Thoracic aorta (tissue), 2 donors: ENCODE measurements at regions not wholly inside any gene's neighbourhood (a gene's known extent, or its start where the extent isn't known, plus 50 kb on each side); places are given as distances from the start of the nearest gene placed in this dataset.
"Not testable (repeated sequence)": the region's sequence is repeated elsewhere in the genome, so short reads cannot be mapped to it uniquely, and the experiment has no call there.

Source experiments
- ATAC-seq: fragments of 150-250 bp; one replicate; pipeline ENCODE4 v1.8.0; 2017; ENCODE audit warnings: low read depth; ENCODE audit not compliant: insufficient number of reproducible peaks, low FRiP score
- DNase-seq: peaks from one replicate; pipeline ENCODE4 v3.0.0-alpha.2; 2020; ENCODE audit warnings: low spot score
- H3K27ac ChIP-seq, 2 donors: fragments of 200-600 bp; sonication (generic); 1 replicate in 1 of 2; 2 replicates in 1 of 2; pipeline ENCODE4 v1.5.1; 2016; ENCODE audit warnings: mild to moderate bottlenecking in 2 of 2, moderate library complexity in 2 of 2
- H3K27me3 ChIP-seq: fragments of 200-600 bp; sonication (generic); replicated peaks from 2 replicates; pipeline ENCODE4 v1.6.0; 2016; ENCODE audit warnings: mild to moderate bottlenecking; ENCODE audit not compliant: insufficient read depth
- H3K36me3 ChIP-seq: fragments of 200-600 bp; sonication (generic); one replicate; pipeline ENCODE4 v1.5.1; 2016
- H3K4me1 ChIP-seq, 2 donors: fragments of 200-600 bp; sonication (generic); 1 replicate in 1 of 2; 2 replicates in 1 of 2; pipeline versions ENCODE4 v1.5.1 to v1.6.0; 2016; ENCODE audit warnings: low read depth in 2 of 2, mild to moderate bottlenecking in 1 of 2; ENCODE audit not compliant: control insufficient read depth in 1 of 2
- H3K4me3 ChIP-seq: fragments of 200-600 bp; sonication (generic); 2 replicates; pipeline ENCODE4 v1.5.1; 2016; ENCODE audit warnings: mild to moderate bottlenecking
- H3K9me3 ChIP-seq: fragments of 200-600 bp; sonication (generic); 2 replicates; pipeline ENCODE4 v1.5.1; 2016
- TF ChIP-seq, protein P1 (sequence below): fragments of 200-600 bp; sonication (generic); IDR thresholded peaks from one replicate; pipeline ENCODE4 v1.5.1; 2019; ENCODE audit warnings: antibody characterized with exemption

DNA sequence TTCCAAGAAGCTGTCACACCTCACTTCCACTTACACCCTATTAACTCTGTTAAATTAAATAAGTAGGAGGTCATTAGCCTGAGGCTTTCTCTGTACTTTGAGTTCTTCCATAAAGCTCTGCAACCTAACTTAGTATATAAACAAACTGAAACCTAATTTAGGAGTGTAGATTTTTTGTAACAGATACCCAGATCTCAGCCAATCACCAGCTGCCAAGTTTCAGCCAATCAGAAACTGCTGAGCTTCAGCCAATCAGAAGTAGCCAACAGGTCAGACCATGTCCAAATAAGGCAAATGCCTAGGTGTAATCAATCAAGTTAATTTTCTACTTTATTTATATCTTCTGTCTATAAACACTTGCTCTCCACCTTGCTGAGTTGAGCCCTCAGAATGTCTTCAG lies 142.7 kb upstream of the SULF2 start:
- H3K9me3 ChIP-seq: no peaks in the 10 kb centered on the region
- no peak overlapping the region for H3K27ac ChIP-seq
- TF ChIP-seq, protein P1, sequence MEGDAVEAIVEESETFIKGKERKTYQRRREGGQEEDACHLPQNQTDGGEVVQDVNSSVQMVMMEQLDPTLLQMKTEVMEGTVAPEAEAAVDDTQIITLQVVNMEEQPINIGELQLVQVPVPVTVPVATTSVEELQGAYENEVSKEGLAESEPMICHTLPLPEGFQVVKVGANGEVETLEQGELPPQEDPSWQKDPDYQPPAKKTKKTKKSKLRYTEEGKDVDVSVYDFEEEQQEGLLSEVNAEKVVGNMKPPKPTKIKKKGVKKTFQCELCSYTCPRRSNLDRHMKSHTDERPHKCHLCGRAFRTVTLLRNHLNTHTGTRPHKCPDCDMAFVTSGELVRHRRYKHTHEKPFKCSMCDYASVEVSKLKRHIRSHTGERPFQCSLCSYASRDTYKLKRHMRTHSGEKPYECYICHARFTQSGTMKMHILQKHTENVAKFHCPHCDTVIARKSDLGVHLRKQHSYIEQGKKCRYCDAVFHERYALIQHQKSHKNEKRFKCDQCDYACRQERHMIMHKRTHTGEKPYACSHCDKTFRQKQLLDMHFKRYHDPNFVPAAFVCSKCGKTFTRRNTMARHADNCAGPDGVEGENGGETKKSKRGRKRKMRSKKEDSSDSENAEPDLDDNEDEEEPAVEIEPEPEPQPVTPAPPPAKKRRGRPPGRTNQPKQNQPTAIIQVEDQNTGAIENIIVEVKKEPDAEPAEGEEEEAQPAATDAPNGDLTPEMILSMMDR: no peak
- no peak overlapping the region for H3K4me3 ChIP-seq
- H3K36me3 ChIP-seq: no peaks in the 10 kb centered on the region
- no peaks in the 10 kb centered on the region for H3K27me3 ChIP-seq
- no peak for ATAC-seq
- H3K4me1 ChIP-seq: peaks cover 3 to 6% of the 10 kb centered on the region in 2 donors
- no peak for DNase-seq

DNA sequence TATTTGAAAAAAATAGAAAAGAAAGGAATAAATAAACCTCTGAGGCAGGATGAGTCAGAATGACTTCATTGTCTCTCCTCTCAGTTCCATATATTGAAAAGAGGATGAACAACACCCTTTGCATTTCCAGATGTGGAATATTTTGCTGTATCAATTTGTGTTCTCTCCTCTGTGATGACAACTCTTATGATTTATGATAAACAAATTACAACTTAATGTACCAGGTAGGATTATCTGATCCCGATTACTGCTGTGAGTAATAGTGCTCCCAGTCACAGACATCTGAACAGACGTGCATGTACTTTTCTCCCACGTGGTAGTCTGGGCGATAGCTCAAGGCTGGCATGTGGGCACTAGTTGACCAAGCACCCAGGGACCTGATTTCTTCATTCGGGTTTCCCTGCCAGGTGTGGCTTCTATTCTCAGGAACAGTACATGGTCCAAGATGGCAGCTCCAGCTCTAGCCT lies 142.1 kb upstream of the SULF2 start:
- no peak for DNase-seq

DNA sequence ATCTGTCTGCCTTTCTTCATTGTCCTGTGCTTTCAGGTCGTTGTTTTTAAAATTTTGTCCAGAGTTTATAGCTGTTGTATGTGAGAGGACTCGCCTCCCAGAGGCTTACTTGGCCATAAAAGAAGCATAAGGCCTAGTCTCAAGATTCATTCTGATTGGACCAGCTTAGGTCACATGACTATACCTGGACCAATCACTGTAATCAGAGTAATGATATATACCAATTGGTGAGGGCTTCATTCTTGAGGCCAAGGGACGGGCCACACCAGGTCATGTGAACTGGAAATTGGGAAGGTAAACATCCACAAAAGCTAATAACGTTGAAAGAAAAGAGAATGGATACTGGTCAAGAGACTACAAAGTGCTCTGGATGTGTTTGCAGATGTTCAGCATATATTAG lies 141.4 kb upstream of the SULF2 start:
- TF ChIP-seq, protein P1: no peak
- H3K9me3 ChIP-seq: no peaks in the 10 kb centered on the region
- H3K27me3 ChIP-seq: no peaks in the 10 kb centered on the region
- ATAC-seq (no peak), DNase-seq (no peak)
- no peak overlapping the region for H3K27ac ChIP-seq
- no peak overlapping the region for H3K4me3 ChIP-seq
- H3K36me3 ChIP-seq: no peaks in the 10 kb centered on the region
- H3K4me1 ChIP-seq: peaks cover 3 to 13% of the 10 kb centered on the region in 2 donors

More for the DNA sequence above, 142.1 kb upstream of the SULF2 start:
- Histone ChIP-seq H3K4me1 (peaks cover 3 to 6% of the 10 kb centered on the region in 2 donors), H3K27ac (no peak overlapping the region), H3K27me3 (no peaks in the 10 kb centered on the region), H3K4me3 (no peak overlapping the region), H3K36me3 (no peaks in the 10 kb centered on the region), H3K9me3 (no peaks in the 10 kb centered on the region)
- TF ChIP-seq, protein P1: no peak
- no peak for ATAC-seq

DNA sequence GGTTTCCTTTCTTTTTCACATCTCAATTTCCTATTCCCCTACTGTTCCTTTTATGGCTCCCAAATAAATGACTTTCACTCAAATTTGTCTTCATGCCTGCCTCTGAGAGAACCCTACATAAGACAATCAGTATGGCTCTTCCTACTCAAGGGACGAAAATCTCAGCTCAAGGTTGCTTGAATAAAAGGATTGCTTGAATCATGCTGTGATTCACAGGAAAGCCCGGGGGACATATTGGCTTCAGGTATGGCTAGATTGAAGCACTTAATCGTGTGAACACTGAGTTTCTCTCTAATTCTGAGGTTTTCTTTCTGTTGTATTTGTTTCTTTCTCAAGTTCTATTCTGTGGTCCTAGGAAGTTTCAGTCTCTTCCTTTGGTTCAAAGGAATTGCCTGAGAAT lies 140.3 kb upstream of the SULF2 start:
- Histone ChIP-seq H3K9me3 (no peaks in the 10 kb centered on the region), H3K4me1 (peaks cover 7 to 23% of the 10 kb centered on the region in 2 donors), H3K27me3 (no peaks in the 10 kb centered on the region), H3K4me3 (no peak overlapping the region), H3K36me3 (no peaks in the 10 kb centered on the region), H3K27ac (no peak overlapping the region)
- TF ChIP-seq, protein P1: no peak
- ATAC-seq: no peak
- no peak for DNase-seq

DNA sequence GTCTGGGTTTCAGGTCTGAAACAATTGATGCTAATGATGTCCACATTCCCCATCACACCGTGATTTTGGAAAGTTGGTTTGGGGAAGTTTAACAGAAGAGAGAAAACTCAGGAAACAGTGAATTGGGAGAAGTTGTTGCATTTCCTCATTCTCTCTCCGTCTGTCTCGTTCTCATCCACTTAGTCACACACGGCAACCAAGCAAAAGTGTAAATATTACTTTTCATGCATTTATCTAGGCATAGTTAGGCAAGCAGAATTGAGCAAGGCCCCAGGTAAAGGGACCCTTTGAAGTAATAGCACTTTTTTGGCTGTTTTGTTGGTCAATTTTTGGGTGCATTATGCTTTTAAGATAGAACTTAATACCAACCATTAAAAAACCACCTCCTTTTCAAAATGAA lies 137.0 kb upstream of the SULF2 start:
- Histone ChIP-seq H3K4me3 (no peak overlapping the region), H3K4me1 (peaks cover 4 to 17% of the 10 kb centered on the region in 2 donors), H3K9me3 (no peaks in the 10 kb centered on the region), H3K36me3 (no peaks in the 10 kb centered on the region), H3K27ac (no peak overlapping the region), H3K27me3 (no peaks in the 10 kb centered on the region)
- ATAC-seq (no peak), DNase-seq (no peak)
- TF ChIP-seq, protein P1: no peak

DNA sequence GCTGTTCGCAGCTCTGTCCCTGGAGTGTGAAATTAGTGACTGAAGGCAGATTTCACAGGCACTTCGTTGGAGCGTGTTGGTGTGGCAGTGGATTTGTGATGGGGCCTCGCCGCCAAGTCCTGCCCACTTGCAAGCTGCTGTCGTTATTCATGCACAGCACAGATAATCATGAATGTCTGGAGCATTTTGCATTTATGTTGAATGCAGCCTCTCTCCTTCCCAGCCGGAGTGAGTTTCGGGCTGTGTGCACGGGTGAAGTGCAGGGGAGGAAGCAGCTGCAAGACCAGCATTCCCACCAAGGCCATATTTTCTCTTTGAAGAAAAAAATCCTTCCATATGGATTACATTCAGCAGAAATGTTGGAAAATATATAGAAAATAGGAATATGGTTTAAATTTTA lies 136.5 kb upstream of the SULF2 start:
- not testable (repeated sequence) for DNase-seq, H3K9me3 ChIP-seq, H3K27ac ChIP-seq, H3K36me3 ChIP-seq, H3K4me3 ChIP-seq, ATAC-seq, H3K27me3 ChIP-seq
- peaks cover 4 to 17% of the 10 kb centered on the region in 2 donors for H3K4me1 ChIP-seq
